Heart right ventricle (tissue), 16 donors: ENCODE measurements at regions not wholly inside any gene's neighbourhood (a gene's known extent, or its start where the extent isn't known, plus 50 kb on each side); places are given as distances from the start of the nearest gene placed in this dataset.

Experiments
- ATAC-seq, 8 donors: fragments of 200-7000 bp; cut with Tn5 transposase; one replicate each; pipeline ENCODE4 v1.9.1; 2020; ENCODE audit warnings: mild to moderate bottlenecking in 8 of 8, moderate library complexity in 8 of 8, moderate number of reproducible peaks in 1 of 8
- DNase-seq, 2 donors: peaks; one replicate each; pipeline ENCODE4 v3.0.0-alpha.2; 2020
- H3K27ac ChIP-seq, 10 donors: fragments of 200-600 bp; sonication (generic) in 2 of 10; one replicate each; pipeline versions ENCODE4 v1.5.0 to v1.8.0; 2020 to 2022; ENCODE audit warnings: mild to moderate bottlenecking in 3 of 10
- H3K27me3 ChIP-seq, 7 donors: fragments of 200-600 bp; one replicate each; pipeline ENCODE4 v1.8.0; 2021 to 2022; ENCODE audit warnings: mild to moderate bottlenecking in 2 of 7
- H3K36me3 ChIP-seq, 9 donors: fragments of 200-600 bp; sonication (generic) in 1 of 9; one replicate each; pipeline versions ENCODE4 v1.5.0 to v1.8.0; 2020 to 2022; ENCODE audit warnings: mild to moderate bottlenecking in 2 of 9
- H3K4me1 ChIP-seq, 9 donors: fragments of 200-600 bp; sonication (generic) in 1 of 9; one replicate each; pipeline versions ENCODE4 v1.5.0 to v1.8.0; 2020 to 2022; ENCODE audit warnings: mild to moderate bottlenecking in 4 of 9
- H3K4me3 ChIP-seq, 10 donors: fragments of 200-600 bp; sonication (generic) in 2 of 10; one replicate each; pipeline versions ENCODE4 v1.5.0 to v1.8.0; 2020 to 2022; ENCODE audit warnings: mild to moderate bottlenecking in 7 of 10, moderate library complexity in 2 of 10
- H3K9me3 ChIP-seq, 11 donors: fragments of 200-600 bp in 10 of 11; sonication (generic) in 2 of 11; one replicate each; pipeline versions ENCODE4 v1.5.0 to v1.8.0; 2013 to 2022; ENCODE audit warnings: mild to moderate bottlenecking in 2 of 11, control low read depth in 1 of 11, moderate library complexity in 1 of 11
- CTCF ChIP-seq, 9 donors: fragments of 200-600 bp; sonication (generic) in 2 of 9; IDR thresholded peaks; one replicate each; pipeline versions ENCODE4 v1.5.0 to v1.8.0; 2021 to 2022; ENCODE audit warnings: antibody characterized with exemption in 9 of 9, mild to moderate bottlenecking in 5 of 9, moderate library complexity in 1 of 9
- WGBS, 2 donors: extraction: QIAGEN DNeasy Blood & Tissue Kit; methylation state at CpG; one replicate each; pipeline ENCODE4 v1.1.7; 2013; ENCODE audit warnings: inconsistent platforms in 1 of 2; 5-methylcytosine and 5-hydroxymethylcytosine counted together
- intact Hi-C, 10 donors: fragments of 100-400 bp; cut with DNase I; formaldehyde crosslinking; loops; one replicate each; pipeline versions ENCODE4 v1.11.1 to v1.14.2; 2022
- donor health status: Arrhythmogenic right ventricular cardiomyopathy.
- donor health status: ischemic (EF 13 %, LVEDD 7.1; RV severe dilation, severe dysfunction).
- donor health status: healthy with polysubstance abuse.
- donor health status: DM: no; HTN: yes; CAD: no.
- donor health status: DM: no; HTN: no; CAD: no.
- donor health status: ischemic (EF 25% LVEDD 6.9; RV normal size, moderate dysfunction).
- donor health status: ischemic (EF 25% LVEDD 5.7; RV mildly dilated, moderate dysfunction).
- donor health status: healthy.
- donor health status: DM: yes; HTN: yes; CAD: no.
- donor health status: Ischemic cardiomyopathy.
- donor health status: ischemic (EF 35%, LVEDD 5.7; RV mildly dilated, moderate dysfunction).
- donor health status: nonischemic (EF 11% LVEDD 7.7; RV severe dilation, severe dysfunction).
- donor health status: DM: yes; HTN: yes; CAD: no.
- donor health status: PGD.
- donor health status: ischemic (EF 29% LVEDD 5.4; RV normal size, mild dysfunction).
- donor health status: nonischemic (EF 23%, LVEDD 6.1; RV moderate dilation, normal function).

GRCh38 chr6:41426438-41426851 lies 91.0 kb downstream of the NCR2 start:
- DNase-seq: no peak
- peaks cover 0 to 64% (median 5%) of the 10 kb centered on the region in 7 donors for H3K27me3 ChIP-seq
- intact Hi-C loops: loop anchor here in 3 of 10 donors (2.0 to 5.0 kb wide), 3 partner anchors 54 to 166 kb away; no protein-coding TSS in a partner anchor
- peak overlapping the region in 5 of 10 donors; percentile 19 to 87 (median 80) for H3K27ac ChIP-seq
- no peaks in the 10 kb centered on the region for H3K36me3 ChIP-seq
- H3K4me1 ChIP-seq: peaks cover 3 to 45% (median 28%) of the 10 kb centered on the region in 9 donors
- peak in 2 of 8 donors; percentile 10 to 11 for ATAC-seq
- TF ChIP-seq CTCF (IDR thresholded peaks at IDR 0.05): no peak
- WGBS, 2 donors: 30 to 32% methylated on average over 16 of the region's 16 CpGs
- H3K4me3 ChIP-seq: peak overlapping the region in 1 of 10 donors; percentile 63
- H3K9me3 ChIP-seq: no peaks in the 10 kb centered on the region

GRCh38 chr6:41426888-41427641 lies 91.7 kb downstream of the NCR2 start:
- WGBS, 2 donors: 30% methylated on average over 30 of the region's 30 CpGs
- Histone ChIP-seq H3K4me1 (peaks cover 3 to 45% (median 28%) of the 10 kb centered on the region in 9 donors), H3K27ac (peak overlapping the region in 7 of 10 donors; percentile 66 to 87 (median 82)), H3K36me3 (no peaks in the 10 kb centered on the region), H3K4me3 (peak overlapping the region; percentile 33 to 69 (median 60)), H3K27me3 (peaks cover 0 to 64% (median 5%) of the 10 kb centered on the region in 7 donors), H3K9me3 (no peaks in the 10 kb centered on the region)
- intact Hi-C loops: loop anchor here in 3 of 10 donors (2.0 to 5.0 kb wide), 3 partner anchors 55 to 166 kb away; no protein-coding TSS in a partner anchor
- no peak for DNase-seq
- no peak for TF ChIP-seq CTCF (IDR thresholded peaks at IDR 0.05)
- peak in 3 of 8 donors; percentile 13 to 24 (median 16) for ATAC-seq

- TF ChIP-seq CTCF (IDR thresholded peaks at IDR 0.05): peak in 5 of 9 donors; percentile 26 to 44 (median 31)
- Histone ChIP-seq H3K27me3 (peaks cover 0 to 64% (median 5%) of the 10 kb centered on the region in 7 donors), H3K36me3 (no peaks in the 10 kb centered on the region), H3K9me3 (no peaks in the 10 kb centered on the region), H3K27ac (peak overlapping the region; percentile 47 to 87 (median 81)), H3K4me1 (peaks cover 3 to 45% (median 28%) of the 10 kb centered on the region in 9 donors), H3K4me3 (peak overlapping the region; percentile 33 to 69 (median 60))
- intact Hi-C loops: loop anchor here in 3 of 10 donors (2.0 to 5.0 kb wide), 3 partner anchors 55 to 165 kb away; no protein-coding TSS in a partner anchor
- ATAC-seq (peak; percentile 55 to 88 (median 72)), DNase-seq (peak; percentile 31 to 62)
- WGBS, 2 donors: 0 to 3% methylated on average over 57 to 71 of the region's 71 CpGs
Observed at GRCh38 chr6:41427642-41428335, 92.4 kb downstream of the NCR2 start.
